Glomerular visceral epithelial cell (primary cell): ENCODE measurements at regions not wholly inside any gene's neighbourhood (a gene's known extent, or its start where the extent isn't known, plus 50 kb on each side); places are given as distances from the start of the nearest gene placed in this dataset.
"Not testable (repeated sequence)": the region's sequence is repeated elsewhere in the genome, so short reads cannot be mapped to it uniquely, and the experiment has no call there.

Source experiments
- DNase-seq: peaks from one replicate; pipeline ENCODE4 v3.0.0-alpha.2; 2016; ENCODE audit errors: extremely low spot score

DNA sequence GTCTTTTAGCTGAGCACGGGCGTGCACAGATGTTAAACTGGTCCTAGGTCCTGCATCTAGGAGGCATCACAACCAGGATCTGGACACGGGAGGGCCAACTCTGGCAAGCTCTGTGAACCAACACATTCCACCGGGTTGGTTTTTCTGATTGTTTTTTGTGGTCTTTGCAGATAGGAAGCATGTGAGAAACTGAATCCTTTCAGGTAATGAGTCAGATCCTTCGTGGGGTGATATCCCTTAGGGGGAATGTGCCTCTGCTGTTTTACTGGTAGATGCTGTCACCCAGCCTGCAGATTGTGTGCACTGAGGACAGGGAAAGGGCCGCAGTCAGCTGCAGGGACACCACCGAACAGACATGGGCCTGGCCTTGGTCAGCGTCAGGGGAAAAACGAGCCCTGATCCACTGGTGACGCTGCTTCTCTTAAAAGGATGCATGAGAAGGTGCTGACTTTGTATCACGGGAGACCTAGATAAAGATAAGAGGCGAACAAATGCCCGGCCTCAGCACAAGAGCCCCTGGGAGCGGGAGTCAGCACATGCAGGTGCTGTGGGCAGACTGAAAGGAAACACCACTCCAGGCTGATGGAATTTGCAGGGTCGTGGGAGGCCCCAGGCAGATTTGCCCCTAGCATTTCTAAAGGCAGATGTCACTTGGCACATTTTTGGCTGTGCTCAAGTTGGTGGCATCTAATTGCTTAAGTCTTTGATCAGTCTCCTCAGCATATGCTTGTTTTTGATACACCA lies 51.1 kb downstream of the DOP1B start:
- peak; percentile 86 for DNase-seq

DNA sequence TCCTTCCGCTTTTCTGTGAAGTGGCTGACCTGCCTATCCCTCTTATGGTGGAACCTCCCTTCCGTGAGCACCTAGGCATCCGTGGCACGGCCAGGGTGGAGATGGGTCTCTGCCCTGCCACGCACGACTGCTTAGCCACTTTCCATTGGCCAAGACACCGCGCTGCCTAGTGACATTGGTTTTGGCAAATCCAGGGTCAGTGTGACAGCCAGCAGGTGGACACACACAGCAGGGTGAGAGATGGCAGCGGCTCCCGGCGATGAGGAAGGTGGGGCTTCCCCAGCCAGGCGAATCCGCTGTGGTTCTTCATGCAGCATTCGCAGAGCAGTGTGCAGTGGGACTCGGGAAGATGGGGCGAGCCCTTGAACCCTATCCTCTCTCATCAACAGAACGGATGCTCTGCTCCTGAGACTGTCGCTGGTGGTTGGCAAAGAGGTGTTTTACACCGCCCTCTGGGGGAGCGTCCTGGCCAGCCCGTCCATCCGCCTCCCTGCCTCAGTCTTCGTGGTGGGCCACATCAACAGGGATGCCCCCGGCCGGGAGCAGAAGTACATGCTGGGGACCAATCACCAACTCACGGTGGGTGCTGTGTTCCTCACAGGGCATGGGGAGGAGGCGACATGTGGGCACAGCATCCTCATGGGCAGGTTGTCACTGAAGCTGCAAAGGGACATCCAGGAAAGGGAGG lies 51.8 kb downstream of the DOP1B start:
- no peak for DNase-seq

DNA sequence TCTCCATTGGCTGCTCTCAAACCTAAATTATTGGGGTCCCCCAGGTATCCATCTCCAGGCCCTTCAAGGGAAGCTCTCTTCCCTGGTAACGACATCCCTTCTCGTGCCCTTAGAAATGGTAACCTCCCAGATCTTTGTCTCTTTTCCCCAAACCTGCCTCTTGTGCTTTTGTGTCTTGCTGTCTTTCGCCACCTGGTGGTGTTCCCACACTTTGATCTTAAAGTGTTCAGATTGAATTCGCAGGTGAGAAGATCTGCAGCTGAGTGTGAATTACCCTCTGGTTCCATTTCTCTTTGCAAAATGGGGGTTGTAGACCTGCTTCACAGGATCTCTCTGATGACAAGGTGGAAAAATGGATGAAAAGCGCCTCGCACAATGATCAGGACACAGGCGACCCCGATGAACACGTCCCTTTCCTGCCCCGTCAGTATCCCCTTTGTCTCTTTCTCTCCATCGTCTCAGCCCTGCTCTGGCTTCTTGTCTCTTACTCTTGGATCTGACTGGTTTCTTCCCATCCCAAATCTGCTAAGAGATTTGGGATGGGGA lies 53.1 kb downstream of the DOP1B start:
- peak; percentile 73 for DNase-seq

DNA sequence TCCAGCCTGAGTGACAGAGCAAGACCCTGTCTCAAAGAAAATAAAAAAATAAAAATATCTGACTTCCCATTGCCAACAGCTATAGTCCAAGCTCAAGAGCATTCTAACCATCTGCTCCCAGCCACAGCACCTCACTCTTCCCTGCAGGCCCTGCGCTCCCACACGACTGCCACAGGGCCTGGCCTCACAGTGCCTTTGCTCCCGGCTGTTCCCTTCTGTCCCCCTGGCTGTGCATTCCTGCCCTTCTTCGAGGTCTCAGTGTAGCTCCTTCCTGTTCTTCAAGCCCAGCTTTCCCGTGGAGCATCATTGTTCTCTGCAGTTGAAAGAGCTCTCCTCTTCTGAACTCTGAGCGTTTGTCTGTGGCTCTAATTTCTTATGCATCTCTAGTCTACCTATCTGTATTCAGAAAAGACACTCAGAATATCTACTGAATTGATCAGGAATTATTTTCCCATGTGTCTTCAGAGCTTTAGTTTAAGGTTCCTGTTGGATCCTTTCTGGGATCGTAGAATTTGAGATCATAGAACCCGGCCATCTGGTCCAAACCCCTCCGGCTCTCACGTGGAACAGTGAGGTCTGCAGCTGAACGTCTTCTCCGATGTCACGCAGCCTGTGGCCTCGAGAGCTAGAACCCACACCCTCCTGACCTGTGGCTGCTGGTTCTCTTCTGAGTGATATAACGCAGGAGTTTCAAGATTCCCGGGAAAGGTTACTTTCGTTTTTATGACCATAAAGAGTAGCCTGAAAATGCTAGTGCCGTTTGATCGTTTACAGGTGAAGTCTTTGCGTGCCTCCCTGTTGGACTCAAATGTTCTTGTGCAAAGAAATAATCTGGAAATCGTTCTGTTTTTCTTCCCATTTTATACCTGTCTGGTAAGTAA lies 54.4 kb downstream of the DOP1B start:
- DNase-seq, result no peak

DNA sequence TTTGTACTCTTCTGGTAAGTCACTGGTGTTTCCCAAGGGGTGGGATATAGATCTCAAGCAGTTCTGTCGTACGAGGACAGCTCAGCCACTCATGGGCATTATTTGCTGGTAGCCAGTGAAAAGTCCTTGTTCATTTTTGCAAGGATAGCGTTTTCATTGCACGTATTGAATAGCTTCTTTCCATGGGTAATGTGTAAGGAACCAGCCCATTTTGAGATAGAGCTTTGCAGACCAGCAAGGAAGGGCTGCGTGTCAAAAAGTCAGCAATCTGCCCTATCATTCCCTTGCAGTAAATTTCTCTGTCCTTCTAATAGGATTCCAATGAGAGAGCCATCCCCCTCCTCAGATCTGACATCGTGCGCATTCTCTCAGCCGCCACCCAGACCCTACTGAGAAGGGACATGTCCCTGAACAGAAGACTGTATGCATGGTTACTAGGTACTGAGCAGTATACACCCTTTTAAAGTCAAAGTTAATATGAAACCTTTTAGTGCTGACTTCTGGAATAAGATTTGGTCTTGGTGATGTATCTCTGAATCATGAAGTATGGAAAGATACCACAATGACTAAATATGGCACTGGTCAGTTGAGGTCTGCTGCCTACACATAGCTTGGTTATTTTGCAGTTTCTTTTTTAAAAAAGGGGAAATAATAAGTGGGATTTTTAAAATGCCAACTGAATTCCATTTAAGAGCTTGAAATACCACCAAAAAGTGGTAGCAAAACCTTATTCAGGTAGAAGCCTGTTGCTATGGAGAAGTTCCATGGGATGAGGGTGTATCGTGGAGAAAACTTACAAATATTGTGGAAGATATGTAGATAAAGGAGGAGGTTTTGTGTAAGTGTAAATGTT lies 55.3 kb downstream of the DOP1B start:
- peak; percentile 88 for DNase-seq

DNA sequence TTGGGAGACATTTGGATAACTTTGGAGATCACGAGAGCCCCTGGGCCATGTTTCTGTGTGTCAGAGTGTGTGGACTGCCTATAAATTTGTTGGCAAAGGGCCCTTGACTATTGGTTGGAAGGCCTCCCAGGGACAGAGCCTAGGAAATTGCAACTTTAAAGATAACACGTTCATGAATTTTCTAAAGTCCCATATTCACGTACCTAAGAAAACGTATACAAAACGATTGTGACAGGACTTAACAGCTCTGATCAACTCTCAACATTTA lies 55.8 kb downstream of the DOP1B start:
- DNase-seq, result no peak

DNA sequence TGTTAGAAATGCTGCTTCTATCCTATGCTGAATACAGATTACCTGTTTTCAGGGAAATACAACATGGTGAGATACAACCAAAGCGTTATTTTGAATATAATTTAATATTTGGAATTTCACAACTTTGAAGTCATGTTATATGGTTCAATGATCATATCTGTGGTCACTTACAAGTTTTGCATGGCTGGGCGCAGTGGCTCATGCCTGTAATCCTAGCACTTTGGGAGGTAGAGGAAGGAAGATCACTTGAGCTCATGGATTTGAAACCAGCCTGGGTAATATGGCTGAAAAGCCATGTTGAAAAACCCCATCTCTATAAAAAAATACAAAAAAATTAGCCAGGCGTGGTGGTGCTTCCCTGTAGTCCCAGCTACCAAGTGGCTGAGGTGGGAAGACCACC lies 57.9 kb downstream of the DOP1B start:
- DNase-seq, result peak; percentile 62

DNA sequence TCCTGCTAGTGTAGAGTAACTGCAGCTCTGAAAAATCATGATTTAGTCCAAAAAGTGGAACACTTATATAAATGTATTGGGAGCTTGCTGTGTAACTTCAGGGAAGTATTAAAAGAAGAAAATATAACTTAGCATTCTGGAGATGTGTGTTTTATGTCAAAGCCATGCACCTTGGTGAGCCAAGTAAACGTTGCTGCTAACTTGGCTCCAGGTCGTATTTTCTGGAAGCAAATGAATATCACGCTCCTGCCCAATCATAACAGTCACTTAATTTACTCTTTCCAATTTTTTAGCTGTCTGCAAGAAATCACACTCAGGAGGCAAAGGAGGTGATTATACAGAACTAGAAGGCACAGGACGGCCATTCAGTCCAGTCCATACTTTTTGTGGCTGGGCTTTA lies 61.1 kb downstream of the DOP1B start:
- DNase-seq, result no peak

DNA sequence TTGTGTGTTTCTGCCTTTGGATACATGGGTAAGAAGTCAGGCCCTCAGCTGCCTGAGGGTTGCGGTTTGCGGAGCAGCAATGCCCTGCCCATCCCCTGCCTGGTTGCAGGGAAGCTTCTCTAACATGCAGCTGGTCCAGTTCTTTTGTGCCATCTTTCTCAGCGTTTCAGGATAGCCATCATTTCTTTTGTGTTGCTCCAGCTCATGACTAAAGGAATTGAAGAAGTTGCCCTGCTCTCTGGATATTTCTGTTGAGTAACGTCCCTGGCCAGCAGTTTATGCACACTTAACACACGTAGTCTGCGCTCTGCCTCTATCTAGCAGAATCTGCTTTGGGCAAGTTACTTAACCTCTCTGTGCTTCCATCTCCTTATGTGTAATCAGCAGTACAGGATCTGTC lies 62.1 kb downstream of the DOP1B start:
- no peak for DNase-seq

DNA sequence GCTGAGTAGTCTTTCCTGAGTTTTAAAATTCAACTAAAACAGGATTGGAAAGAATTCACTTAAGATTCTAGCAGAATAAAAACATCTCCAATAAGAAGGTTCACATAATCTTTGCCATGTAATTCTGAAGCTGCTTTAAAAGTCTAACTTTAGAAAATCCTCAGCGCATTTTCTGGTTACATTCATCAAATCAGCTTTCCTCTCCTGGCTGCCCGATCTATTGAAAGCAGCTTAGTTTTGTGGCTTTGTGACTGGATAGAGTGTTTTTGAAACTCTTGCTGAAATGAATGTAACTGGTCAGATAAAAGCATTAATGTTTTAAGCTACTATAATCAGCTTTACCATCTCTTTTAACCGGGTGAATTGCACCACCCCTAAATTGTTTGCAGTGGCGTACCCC lies 66.8 kb downstream of the DOP1B start:
- no peak for DNase-seq

DNA sequence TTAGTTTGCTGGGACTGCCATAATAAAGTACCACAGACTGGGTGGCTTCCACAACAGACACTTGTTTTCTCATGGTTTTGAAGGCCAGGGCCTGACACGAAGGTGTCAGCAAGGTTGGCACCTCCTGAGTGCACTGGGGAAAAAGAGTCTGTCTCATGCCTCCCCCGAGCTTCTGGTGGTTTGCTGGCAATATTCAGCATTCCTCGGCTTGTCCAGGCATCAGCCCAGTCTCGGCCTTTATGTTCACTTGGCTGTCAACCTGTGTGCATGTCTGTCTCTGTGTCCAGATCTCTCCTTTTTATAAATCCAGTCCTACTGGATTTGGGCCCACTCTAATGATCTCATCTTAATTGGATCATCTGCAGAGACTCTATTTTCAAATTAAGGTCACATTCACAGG lies 72.6 kb downstream of the DOP1B start:
- no peak for DNase-seq

DNA sequence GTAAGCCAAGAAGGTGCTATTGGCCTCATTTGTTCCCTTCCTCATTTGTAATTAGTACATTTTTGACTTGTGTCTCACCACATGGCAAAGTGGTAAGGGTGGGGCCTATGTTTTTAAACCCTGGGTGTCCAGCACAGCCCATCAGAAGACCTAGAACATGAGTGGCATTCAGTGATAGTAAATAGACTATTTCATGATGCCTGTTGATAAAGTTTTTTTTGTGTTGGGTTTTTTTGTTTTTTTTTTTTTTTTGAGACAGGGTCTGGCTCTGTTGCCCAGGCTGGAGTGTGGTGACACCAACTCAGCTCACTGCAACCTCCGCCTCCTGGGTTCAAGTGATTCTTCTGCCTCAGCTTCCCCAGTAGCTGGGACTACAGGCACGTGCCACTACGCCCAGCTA lies 74.8 kb downstream of the DOP1B start:
- not testable (repeated sequence) for DNase-seq

DNA sequence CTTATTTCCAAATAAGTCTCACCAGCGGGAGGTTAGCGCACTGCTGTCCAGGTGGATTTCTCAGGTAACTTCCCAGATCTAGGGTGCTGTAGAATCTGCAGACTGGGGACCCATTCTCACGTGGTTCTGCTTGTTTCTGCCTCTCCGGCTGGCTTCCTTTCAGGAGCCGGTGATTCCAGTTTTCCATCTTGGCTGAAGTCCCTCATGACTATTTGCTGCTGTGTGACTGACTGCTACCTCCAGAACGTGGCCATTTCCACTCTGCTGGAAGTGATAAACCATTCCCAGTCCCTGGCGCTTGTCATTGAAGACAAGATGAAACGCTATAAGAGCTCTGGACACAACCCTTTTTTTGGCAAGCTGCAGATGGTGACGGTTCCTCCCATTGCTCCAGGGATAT lies 76.0 kb downstream of the DOP1B start:
- no peak for DNase-seq

DNA sequence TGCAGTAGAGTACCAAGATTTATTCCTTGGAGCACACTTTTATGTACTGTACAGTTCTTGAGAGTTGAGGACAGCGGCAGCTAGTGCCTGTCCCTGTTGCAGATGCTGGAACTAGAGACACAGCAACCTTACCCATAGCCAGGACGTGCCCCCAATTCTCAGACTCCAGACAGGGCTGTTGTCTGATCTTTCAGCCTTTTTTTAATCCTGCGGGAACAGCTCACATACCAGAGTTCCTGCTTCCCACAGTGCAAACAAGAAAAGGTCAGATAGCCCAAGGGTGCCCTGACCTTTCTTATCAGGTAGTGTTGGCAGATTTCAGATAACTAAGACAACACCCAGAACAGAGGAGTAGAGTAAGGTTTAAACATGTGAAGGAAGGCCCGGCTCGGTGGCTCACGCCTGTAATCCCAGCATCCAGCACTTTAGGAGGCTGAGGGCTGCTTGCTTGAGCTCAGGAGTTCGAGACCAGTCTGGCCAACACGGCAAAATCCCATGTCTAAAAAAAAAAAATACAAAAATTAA lies 78.5 kb downstream of the DOP1B start:
- no peak for DNase-seq

DNA sequence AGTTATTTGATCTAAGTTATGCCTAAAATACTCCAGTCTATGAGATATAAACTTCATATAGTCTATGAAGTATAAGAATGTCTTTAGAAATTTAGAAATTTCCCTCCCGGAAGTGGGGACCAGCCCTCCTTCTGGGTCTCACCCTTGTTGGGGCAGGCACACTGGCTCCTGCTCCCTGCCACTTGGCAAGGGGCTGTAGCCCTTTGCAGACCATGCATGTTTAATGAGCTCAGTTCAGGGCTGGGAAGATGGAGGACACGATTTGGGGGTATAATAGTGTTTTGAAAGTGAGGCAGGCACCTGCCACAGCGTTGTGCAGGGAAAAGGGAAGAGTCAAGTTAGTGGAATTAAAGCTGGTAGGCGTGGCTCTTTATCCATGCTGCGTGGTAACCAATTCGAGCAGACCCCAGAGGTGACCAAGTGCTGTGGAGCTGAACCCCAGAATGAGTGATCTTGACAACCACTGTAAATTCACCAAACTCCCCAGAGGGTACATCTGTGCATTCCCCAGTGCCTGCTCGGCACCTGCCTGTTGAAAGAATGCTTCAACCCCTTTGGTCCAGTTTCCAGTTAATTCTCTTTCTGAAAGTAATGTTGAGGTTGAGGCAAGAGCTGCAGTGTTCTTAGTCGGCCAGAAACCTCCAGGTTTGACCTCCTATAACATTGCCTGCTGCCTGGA lies 79.6 kb downstream of the DOP1B start:
- no peak for DNase-seq

DNA sequence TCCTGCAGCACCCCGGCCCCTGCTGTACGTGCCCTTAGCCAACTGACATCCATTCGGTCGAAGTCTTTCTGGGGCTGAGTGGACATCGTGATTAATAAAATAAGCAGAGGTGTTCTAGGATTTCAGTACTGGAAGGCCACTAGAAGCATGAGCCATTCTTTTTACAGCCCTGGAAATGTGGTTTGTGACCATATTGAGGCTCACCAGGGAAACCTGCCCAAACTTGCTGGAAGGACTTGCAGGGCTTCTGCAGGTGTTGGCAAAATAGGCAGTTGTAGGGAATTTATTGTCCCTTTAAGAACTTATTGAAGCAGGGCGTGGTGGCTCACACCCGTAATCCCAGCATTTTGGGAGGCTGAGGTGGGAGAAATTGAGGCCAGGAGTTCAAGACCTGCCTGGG lies 80.8 kb downstream of the DOP1B start:
- DNase-seq, result no peak

DNA sequence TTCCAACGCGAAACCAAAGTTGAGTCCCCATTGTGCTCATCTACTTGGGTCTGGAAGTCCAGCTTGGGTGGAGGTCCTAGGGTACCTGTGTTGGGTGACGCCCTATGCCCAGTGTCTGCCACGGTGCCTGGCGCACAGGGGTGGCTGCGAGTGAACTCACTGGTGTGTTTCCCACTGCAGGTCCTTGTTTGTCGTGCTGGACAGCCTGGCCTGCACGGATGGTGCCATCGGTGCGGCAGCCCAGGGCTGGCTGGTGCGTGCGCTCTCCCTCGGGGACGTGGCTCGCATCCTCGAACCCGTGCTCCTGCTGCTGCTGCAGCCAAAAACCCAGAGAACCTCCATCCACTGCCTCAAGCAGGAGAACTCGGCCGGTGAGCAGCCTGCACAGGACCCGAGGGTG lies 80.4 kb upstream of the MORC3 start:
- DNase-seq, result no peak

DNA sequence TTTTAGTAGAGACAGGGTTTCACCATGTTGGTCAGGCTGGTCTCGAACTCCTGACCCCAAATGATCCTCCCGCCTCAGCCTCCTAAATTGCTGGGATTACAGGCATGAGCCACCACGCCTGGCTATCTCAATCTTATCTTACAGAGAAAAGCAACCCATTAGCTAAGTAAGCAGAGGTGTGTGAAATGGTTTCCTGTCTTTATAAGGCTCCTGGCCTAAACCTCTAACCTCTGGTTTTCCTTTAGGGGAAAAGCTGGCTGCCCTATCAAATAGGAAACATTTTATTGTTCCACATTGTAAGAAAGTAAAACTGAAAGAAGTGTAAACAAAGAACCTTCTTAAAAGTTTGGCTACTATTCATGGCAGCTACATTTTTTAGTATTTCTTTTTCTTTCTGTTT lies 78.3 kb upstream of the MORC3 start:
- DNase-seq, result no peak

DNA sequence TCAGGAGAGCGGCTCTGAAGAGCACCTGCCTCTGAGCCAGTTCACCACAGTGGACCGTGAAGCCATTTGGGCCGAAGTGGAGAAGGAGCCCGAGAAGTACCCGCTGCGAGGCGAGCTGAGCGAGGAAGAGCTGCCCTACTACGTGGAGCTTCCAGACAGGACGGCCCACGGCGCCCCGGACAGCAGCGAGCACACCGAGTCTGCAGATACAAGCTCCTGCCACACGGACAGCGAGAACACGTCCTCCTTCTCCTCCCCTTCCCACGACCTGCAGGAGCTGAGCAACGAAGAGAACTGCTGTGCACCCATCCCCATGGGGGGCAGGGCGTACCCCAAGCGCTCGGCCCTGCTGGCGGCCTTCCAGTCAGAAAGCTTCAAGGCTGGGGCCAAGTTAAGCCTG lies 74.9 kb upstream of the MORC3 start:
- DNase-seq, result no peak

DNA sequence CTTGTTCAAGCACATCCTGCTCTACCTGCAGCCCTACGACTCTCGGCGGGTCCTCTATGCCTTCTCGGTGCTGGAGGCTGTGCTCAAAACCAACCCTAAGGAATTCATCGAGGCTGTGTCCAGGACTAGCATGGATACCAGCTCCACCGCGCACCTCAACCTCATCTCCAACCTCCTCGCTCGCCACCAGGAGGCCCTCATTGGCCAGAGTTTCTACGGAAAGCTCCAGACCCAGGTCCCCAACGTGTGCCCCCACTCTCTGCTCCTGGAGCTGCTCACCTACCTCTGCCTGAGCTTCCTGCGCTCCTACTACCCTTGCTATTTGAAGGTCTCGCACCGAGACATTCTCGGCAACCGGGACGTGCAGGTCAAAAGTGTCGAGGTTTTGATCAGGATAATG lies 74.3 kb upstream of the MORC3 start:
- DNase-seq, result no peak

DNA sequence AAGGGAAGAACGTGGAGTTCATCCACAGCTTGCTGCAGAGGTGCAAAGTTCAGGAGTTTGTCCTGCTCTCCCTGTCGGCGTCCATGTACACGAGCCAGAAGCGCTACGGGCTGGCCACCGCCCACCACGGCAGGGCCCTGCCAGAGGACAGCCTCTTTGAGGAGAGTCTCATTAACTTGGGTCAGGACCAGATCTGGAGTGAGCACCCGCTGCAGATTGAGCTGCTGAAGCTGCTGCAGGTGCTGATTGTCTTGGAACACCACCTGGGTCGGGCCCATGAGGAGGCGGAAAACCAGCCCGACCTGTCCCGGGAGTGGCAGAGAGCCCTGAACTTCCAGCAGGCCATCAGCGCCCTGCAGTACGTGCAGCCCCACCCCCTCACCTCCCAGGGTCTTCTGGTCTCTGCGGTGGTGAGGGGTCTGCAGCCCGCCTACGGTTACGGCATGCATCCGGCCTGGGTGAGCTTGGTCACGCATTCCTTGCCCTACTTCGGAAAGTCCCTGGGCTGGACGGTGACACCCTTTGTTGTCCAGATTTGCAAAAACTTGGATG lies 73.8 kb upstream of the MORC3 start:
- DNase-seq, result peak; percentile 91
